ENCODE measurements at regions not wholly inside any gene's neighbourhood (a gene's known extent, or its start where the extent isn't known, plus 50 kb on each side); places are given as distances from the start of the nearest gene placed in this dataset.

DNA sequence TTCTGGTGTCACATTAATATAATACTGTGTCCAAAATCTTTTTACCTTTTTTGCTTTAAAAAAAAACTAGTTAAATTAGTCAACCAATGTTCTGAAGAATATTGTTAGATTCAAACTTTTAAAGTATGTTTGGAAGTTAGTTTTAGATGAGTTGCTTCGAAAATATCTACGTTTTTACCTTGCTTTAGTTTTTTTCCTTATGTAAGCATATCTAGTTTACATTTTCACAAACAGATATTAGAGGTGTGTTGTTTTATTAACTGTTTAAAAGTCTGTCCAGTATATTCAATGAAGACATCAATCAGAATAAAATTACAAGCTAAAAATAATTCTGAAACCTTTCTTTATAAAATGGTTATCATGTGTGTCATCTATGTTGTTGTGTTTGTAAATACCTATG, 375.0 kb upstream of the BTBD3 start:
- TF ChIP-seq, protein P1, sequence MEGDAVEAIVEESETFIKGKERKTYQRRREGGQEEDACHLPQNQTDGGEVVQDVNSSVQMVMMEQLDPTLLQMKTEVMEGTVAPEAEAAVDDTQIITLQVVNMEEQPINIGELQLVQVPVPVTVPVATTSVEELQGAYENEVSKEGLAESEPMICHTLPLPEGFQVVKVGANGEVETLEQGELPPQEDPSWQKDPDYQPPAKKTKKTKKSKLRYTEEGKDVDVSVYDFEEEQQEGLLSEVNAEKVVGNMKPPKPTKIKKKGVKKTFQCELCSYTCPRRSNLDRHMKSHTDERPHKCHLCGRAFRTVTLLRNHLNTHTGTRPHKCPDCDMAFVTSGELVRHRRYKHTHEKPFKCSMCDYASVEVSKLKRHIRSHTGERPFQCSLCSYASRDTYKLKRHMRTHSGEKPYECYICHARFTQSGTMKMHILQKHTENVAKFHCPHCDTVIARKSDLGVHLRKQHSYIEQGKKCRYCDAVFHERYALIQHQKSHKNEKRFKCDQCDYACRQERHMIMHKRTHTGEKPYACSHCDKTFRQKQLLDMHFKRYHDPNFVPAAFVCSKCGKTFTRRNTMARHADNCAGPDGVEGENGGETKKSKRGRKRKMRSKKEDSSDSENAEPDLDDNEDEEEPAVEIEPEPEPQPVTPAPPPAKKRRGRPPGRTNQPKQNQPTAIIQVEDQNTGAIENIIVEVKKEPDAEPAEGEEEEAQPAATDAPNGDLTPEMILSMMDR (IDR thresholded peaks at IDR 0.05), result no peak
- no peak for TF ChIP-seq POLR2A (IDR thresholded peaks at IDR 0.05)

Data from lower leg skin (tissue), 3 donors.